B cell (primary cell): ENCODE measurements at regions not wholly inside any gene's neighbourhood (a gene's known extent, or its start where the extent isn't known, plus 50 kb on each side); places are given as distances from the start of the nearest gene placed in this dataset.

Experiments used
- ATAC-seq: fragments of 200-7000 bp; cut with Tn5 transposase; one replicate; pipeline ENCODE4 v1.10.0; 2021; ENCODE audit warnings: low read depth, mild to moderate bottlenecking, moderate number of reproducible peaks, moderate library complexity
- CTCF ChIA-PET: fragments of 350-600 bp; sonication (Branson Sonifier 250); formaldehyde crosslinking; loops from one replicate; lab custom pipeline; 2021; ENCODE audit warnings: antibody characterized with exemption, inconsistent platforms; lab: Charles Lee
- POLR2A ChIA-PET: fragments of 350-600 bp; sonication (Branson Sonifier 250); formaldehyde crosslinking; loops from one replicate; lab custom pipeline; 2021; ENCODE audit warnings: antibody characterized with exemption; lab: Charles Lee
- DNase-seq: peaks from one replicate; pipeline ENCODE4 v3.0.0; 2013
- H2AFZ ChIP-seq: 2 replicates; pipeline ENCODE4 v1.6.1; 2012; ENCODE audit warnings: mild to moderate bottlenecking, low read depth, low read length; ENCODE audit not compliant: insufficient read depth, poor library complexity, severe bottlenecking
- H3K27ac ChIP-seq, 2 donors: 1 replicate in 1 of 2; 2 replicates in 1 of 2; pipeline ENCODE4 v1.5.1; 2012 to 2013; ENCODE audit warnings: low read length in 2 of 2, mild to moderate bottlenecking in 2 of 2, moderate library complexity in 1 of 2
- H3K27me3 ChIP-seq, 4 experiments: fragments of 200-600 bp in 1 of 4; sonication (generic) in 1 of 4; replicated peaks in 1 of 4; 1 replicate in 2 of 4; 2 replicates in 2 of 4; pipeline versions ENCODE4 v1.6.1 to v1.7.0; 2013 to 2016; ENCODE audit warnings: low read length in 3 of 4, mild to moderate bottlenecking in 2 of 4, mixed read lengths in 1 of 4, moderate library complexity in 1 of 4; ENCODE audit not compliant: insufficient read depth in 4 of 4, control insufficient read depth in 3 of 4; ENCODE audit errors: control extremely low read depth in 1 of 4
- H3K36me3 ChIP-seq, 2 experiments: replicated peaks in 1 of 2; 1 replicate in 1 of 2; 2 replicates in 1 of 2; pipeline versions ENCODE4 v1.6.1 to v1.7.1; 2013; ENCODE audit warnings: low read length in 1 of 2; ENCODE audit not compliant: insufficient read depth in 2 of 2, control insufficient read depth in 1 of 2; ENCODE audit errors: control extremely low read depth in 1 of 2, extremely low read depth in 1 of 2
- H3K4me1 ChIP-seq, 2 donors: fragments of 200-600 bp in 1 of 2; sonication (generic) in 1 of 2; 1 replicate in 1 of 2; 2 replicates in 1 of 2; pipeline versions ENCODE4 v1.5.1 to v1.6.1; 2013 to 2017; ENCODE audit warnings: low read length in 2 of 2; ENCODE audit not compliant: control insufficient read depth in 2 of 2, insufficient read depth in 2 of 2
- H3K4me2 ChIP-seq: replicated peaks from 2 replicates; pipeline ENCODE3; 2012; ENCODE audit warnings: mild to moderate bottlenecking, low read depth, low read length; ENCODE audit not compliant: poor library complexity, severe bottlenecking
- H3K4me3 ChIP-seq, 5 experiments: fragments of 200-600 bp in 1 of 5; sonication (generic) in 1 of 5; 1 replicate in 3 of 5; 2 replicates in 2 of 5; pipeline versions ENCODE4 v1.5.1 to v1.7.0; 2011 to 2016; ENCODE audit warnings: low read length in 4 of 5, mild to moderate bottlenecking in 4 of 5, low read depth in 2 of 5, control low read depth in 1 of 5, moderate library complexity in 1 of 5; ENCODE audit not compliant: insufficient read depth in 1 of 5; ENCODE audit errors: control extremely low read depth in 1 of 5, extremely low read depth in 1 of 5
- H3K79me2 ChIP-seq: fragments of 200-600 bp; sonication (generic); one replicate; pipeline ENCODE4 v1.6.0; 2016; ENCODE audit warnings: low read length; ENCODE audit not compliant: control insufficient read depth, insufficient read depth
- H3K9ac ChIP-seq: fragments of 200-600 bp; sonication (generic); 2 replicates; pipeline ENCODE4 v1.6.1; 2017; ENCODE audit warnings: mild to moderate bottlenecking, low read length, moderate library complexity
- H3K9me3 ChIP-seq, 3 donors: one replicate each; pipeline versions ENCODE4 v1.6.1 to v1.7.1; 2013; ENCODE audit warnings: low read length in 2 of 3; ENCODE audit not compliant: control insufficient read depth in 2 of 3, insufficient read depth in 1 of 3; ENCODE audit errors: control extremely low read depth in 1 of 3
- H4K20me1 ChIP-seq: 2 replicates; pipeline ENCODE4 v1.6.0; 2012; ENCODE audit warnings: mild to moderate bottlenecking, low read length; ENCODE audit not compliant: insufficient read depth, control insufficient read depth, poor library complexity, severe bottlenecking
- H3K27ac Mint-ChIP-seq: one replicate; pipeline ENCODE4 v1.8.0; 2021; ENCODE audit warnings: mixed read lengths
- H3K27me3 Mint-ChIP-seq: one replicate; pipeline ENCODE4 v1.8.0; 2021; ENCODE audit warnings: mixed read lengths
- H3K4me1 Mint-ChIP-seq: one replicate; pipeline ENCODE4 v1.8.0; 2021; ENCODE audit warnings: mixed read lengths
- H3K4me3 Mint-ChIP-seq: one replicate; pipeline ENCODE4 v1.8.0; 2021; ENCODE audit warnings: mixed read lengths
- H3K9me3 Mint-ChIP-seq: one replicate; pipeline ENCODE4 v1.8.0; 2022; ENCODE audit warnings: mixed read lengths; ENCODE audit not compliant: insufficient read depth
- CTCF ChIP-seq: fragments of 200-600 bp; IDR thresholded peaks from one replicate; pipeline ENCODE4 v1.8.0; 2022; ENCODE audit warnings: antibody characterized with exemption, mild to moderate bottlenecking
- EZH2 ChIP-seq: IDR thresholded peaks from 2 replicates; pipeline ENCODE4 v1.6.1; 2012; ENCODE audit warnings: borderline replicate concordance, low read depth, mild to moderate bottlenecking, moderate library complexity, low read length; ENCODE audit not compliant: insufficient read depth, poor library complexity, severe bottlenecking
- WGBS: methylation state at CpG from one replicate; pipeline ENCODE4 v1.1.5; 2013; ENCODE audit warnings: missing lambda C conversion rate; ENCODE audit not compliant: insufficient coverage; 5-methylcytosine and 5-hydroxymethylcytosine counted together
- intact Hi-C: fragments of 100-400 bp; cut with micrococcal nuclease; formaldehyde crosslinking; loops from one replicate; pipeline ENCODE4 v1.10.0; 2022

- ATAC-seq = no peak
- H3K9ac ChIP-seq = no peak overlapping the region
- no peak for TF ChIP-seq EZH2
- TF ChIP-seq CTCF = no peak
- H3K79me2 ChIP-seq = no peaks in the 10 kb centered on the region
- no peaks in the 10 kb centered on the region for H3K9me3 ChIP-seq
- ChIA-PET POLR2A (no interaction called here), CTCF (interaction anchor here (1.6 to 3.7 kb wide), 3 partner anchors 33 to 1225 kb away, joined by 4 to 20 read pairs (median 16); no protein-coding TSS in a partner anchor)
- DNase-seq = no peak
- H3K27me3 ChIP-seq = no peaks in the 10 kb centered on the region
- H3K36me3 ChIP-seq = no peaks in the 10 kb centered on the region
- no peak overlapping the region for H3K27ac ChIP-seq
- no CpG with 5 or more reads among the region's 2 CpGs for WGBS
- no peaks in the 10 kb centered on the region for H3K27me3 Mint-ChIP-seq
- H3K27ac Mint-ChIP-seq = no peak overlapping the region
- no peak overlapping the region for H3K4me2 ChIP-seq
- H3K4me1 ChIP-seq = no peaks in the 10 kb centered on the region
- peaks cover 13% of the 10 kb centered on the region for H3K4me1 Mint-ChIP-seq
- no peaks in the 10 kb centered on the region for H4K20me1 ChIP-seq
- no peak overlapping the region for H2AFZ ChIP-seq
- intact Hi-C loops = loop anchor here (5.0 kb wide), 1 partner anchor 35 kb away; no protein-coding TSS in a partner anchor
- no peak overlapping the region for H3K4me3 Mint-ChIP-seq
- no peak overlapping the region for H3K4me3 ChIP-seq
- H3K9me3 Mint-ChIP-seq = peaks cover under 1% of the 10 kb centered on the region
These were observed 95.8 kb upstream of the PLEKHG7 start for GRCh38 chr12:92606956-92607355.

- Mint-ChIP-seq H3K27me3 (no peaks in the 10 kb centered on the region), H3K4me3 (no peak overlapping the region), H3K27ac (no peak overlapping the region), H3K4me1 (peaks cover 26% of the 10 kb centered on the region), H3K9me3 (peaks cover 4% of the 10 kb centered on the region)
- no peak overlapping the region for H2AFZ ChIP-seq
- DNase-seq (no peak), ATAC-seq (no peak)
- intact Hi-C loops = loop anchor here (5.0 kb wide), 1 partner anchor 33 kb away; no protein-coding TSS in a partner anchor
- H3K4me3 ChIP-seq = no peak overlapping the region
- 100% methylated on average over 1 of the region's 3 CpGs for WGBS
- H3K79me2 ChIP-seq = no peaks in the 10 kb centered on the region
- H3K4me2 ChIP-seq = no peak overlapping the region
- TF ChIP-seq EZH2 = no peak
- no peak for TF ChIP-seq CTCF
- H3K9me3 ChIP-seq = peaks cover 0 to 7% (median 0%) of the 10 kb centered on the region in 3 donors
- no peak overlapping the region for H3K9ac ChIP-seq
- no peaks in the 10 kb centered on the region for H3K36me3 ChIP-seq
- no peak overlapping the region for H3K27ac ChIP-seq
- peaks cover 0 to 6% of the 10 kb centered on the region in 2 donors for H3K4me1 ChIP-seq
- ChIA-PET CTCF (interaction anchor here (0.6 to 2.1 kb wide), 4 partner anchors 35 to 1243 kb away, joined by 3 to 5 read pairs (median 4); no protein-coding TSS in a partner anchor), POLR2A (no interaction called here)
- H3K27me3 ChIP-seq = no peaks in the 10 kb centered on the region
- no peaks in the 10 kb centered on the region for H4K20me1 ChIP-seq
These were observed 97.1 kb upstream of the PLEKHG7 start for GRCh38 chr12:92605621-92606170.
